ELR (cell line): ENCODE measurements at regions not wholly inside any gene's neighbourhood (a gene's known extent, or its start where the extent isn't known, plus 50 kb on each side); places are given as distances from the start of the nearest gene placed in this dataset.

Source experiments
- DNase-seq: peaks from one replicate; pipeline ENCODE4 v3.0.0-alpha.2; 2015; ENCODE audit warnings: low read depth

GRCh38 chr7:31171984-31172383 lies 119.9 kb downstream of the ADCYAP1R1 start:
- no peak for DNase-seq

GRCh38 chr7:31171216-31171785 lies 119.2 kb downstream of the ADCYAP1R1 start:
- no peak for DNase-seq
